Gastroesophageal sphincter (tissue), 3 donors: ENCODE measurements at regions not wholly inside any gene's neighbourhood (a gene's known extent, or its start where the extent isn't known, plus 50 kb on each side); places are given as distances from the start of the nearest gene placed in this dataset.

Source experiments
- EP300 ChIP-seq: sonication (generic); formaldehyde crosslinking; IDR thresholded peaks from one replicate; pipeline ENCODE4 v1.6.1; 2017; ENCODE audit warnings: antibody characterized with exemption, mild to moderate bottlenecking
- POLR2AphosphoS5 ChIP-seq: sonication (generic); formaldehyde crosslinking; IDR thresholded peaks from one replicate; pipeline ENCODE4 v1.6.1; 2017; ENCODE audit warnings: antibody characterized with exemption
- TF ChIP-seq, protein P1 (sequence below), 4 experiments: fragments of 200-600 bp in 2 of 4; fragments of 450-650 bp in 2 of 4; sonication (generic) in 1 of 4; IDR thresholded peaks; one replicate each; pipeline ENCODE4 v1.5.1; 2017 to 2019; ENCODE audit warnings: antibody characterized with exemption in 4 of 4, mild to moderate bottlenecking in 2 of 4, moderate library complexity in 2 of 4

DNA sequence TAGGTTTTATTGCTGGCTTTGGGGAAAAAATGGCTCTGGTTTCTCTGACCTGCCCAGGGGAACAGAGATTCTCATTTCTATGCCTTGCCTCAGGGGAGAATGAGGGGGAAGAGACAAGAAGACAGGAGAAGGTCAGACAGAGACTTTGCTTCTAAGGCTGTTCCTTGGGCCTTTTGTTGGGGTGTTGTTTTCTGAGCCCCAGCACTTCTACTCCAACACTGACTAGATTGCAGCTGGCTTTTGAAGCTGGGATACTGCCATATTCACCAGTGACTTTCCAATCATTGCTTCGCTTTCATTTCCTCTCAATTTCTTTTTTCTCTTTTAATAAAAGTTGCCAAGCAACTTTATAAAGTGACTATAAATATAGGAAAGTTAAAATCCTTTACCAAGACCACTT lies 143.2 kb upstream of the ARHGEF26 start:
- TF ChIP-seq POLR2AphosphoS5 = no peak
- TF ChIP-seq, protein P1, sequence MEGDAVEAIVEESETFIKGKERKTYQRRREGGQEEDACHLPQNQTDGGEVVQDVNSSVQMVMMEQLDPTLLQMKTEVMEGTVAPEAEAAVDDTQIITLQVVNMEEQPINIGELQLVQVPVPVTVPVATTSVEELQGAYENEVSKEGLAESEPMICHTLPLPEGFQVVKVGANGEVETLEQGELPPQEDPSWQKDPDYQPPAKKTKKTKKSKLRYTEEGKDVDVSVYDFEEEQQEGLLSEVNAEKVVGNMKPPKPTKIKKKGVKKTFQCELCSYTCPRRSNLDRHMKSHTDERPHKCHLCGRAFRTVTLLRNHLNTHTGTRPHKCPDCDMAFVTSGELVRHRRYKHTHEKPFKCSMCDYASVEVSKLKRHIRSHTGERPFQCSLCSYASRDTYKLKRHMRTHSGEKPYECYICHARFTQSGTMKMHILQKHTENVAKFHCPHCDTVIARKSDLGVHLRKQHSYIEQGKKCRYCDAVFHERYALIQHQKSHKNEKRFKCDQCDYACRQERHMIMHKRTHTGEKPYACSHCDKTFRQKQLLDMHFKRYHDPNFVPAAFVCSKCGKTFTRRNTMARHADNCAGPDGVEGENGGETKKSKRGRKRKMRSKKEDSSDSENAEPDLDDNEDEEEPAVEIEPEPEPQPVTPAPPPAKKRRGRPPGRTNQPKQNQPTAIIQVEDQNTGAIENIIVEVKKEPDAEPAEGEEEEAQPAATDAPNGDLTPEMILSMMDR (IDR thresholded peaks at IDR 0.05) = no peak
- TF ChIP-seq EP300 = no peak
